ENCODE measurements at regions not wholly inside any gene's neighbourhood (a gene's known extent, or its start where the extent isn't known, plus 50 kb on each side); places are given as distances from the start of the nearest gene placed in this dataset.

- TF ChIP-seq, protein P1, sequence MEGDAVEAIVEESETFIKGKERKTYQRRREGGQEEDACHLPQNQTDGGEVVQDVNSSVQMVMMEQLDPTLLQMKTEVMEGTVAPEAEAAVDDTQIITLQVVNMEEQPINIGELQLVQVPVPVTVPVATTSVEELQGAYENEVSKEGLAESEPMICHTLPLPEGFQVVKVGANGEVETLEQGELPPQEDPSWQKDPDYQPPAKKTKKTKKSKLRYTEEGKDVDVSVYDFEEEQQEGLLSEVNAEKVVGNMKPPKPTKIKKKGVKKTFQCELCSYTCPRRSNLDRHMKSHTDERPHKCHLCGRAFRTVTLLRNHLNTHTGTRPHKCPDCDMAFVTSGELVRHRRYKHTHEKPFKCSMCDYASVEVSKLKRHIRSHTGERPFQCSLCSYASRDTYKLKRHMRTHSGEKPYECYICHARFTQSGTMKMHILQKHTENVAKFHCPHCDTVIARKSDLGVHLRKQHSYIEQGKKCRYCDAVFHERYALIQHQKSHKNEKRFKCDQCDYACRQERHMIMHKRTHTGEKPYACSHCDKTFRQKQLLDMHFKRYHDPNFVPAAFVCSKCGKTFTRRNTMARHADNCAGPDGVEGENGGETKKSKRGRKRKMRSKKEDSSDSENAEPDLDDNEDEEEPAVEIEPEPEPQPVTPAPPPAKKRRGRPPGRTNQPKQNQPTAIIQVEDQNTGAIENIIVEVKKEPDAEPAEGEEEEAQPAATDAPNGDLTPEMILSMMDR (conservative IDR thresholded peaks at IDR 0.05) = no peak
- Histone ChIP-seq H2BK20ac (ENCODE audit: low read depth, low read length, poor library complexity, severe bottlenecking) (no peak overlapping the region), H2AFZ (ENCODE audit: low read length) (no peak overlapping the region), H2BK12ac (ENCODE audit: insufficient read length, low read depth, low read length) (no peak overlapping the region), H3K14ac (ENCODE audit: insufficient read depth, low read length) (no peak overlapping the region), H3K79me2 (ENCODE audit: insufficient read depth, low read length) (no peaks in the 10 kb centered on the region), H3K27me3 (ENCODE audit: insufficient read depth, low read length) (no peaks in the 10 kb centered on the region), H2BK15ac (ENCODE audit: low read depth, low read length) (no peak overlapping the region), H3K27ac (ENCODE audit: insufficient read length, low read depth, low read length) (no peak overlapping the region), H3K79me1 (ENCODE audit: insufficient read depth, low read depth, low read length, poor library complexity, severe bottlenecking) (no peaks in the 10 kb centered on the region), H2AK5ac (ENCODE audit: insufficient read length, low read length) (no peak overlapping the region), H4K91ac (ENCODE audit: insufficient read length, low read depth, low read length) (no peak overlapping the region), H3K4ac (ENCODE audit: low read depth, low read length) (no peak overlapping the region), H2BK120ac (ENCODE audit: low read depth, low read length, poor library complexity, severe bottlenecking) (no peak overlapping the region), H3K18ac (ENCODE audit: insufficient read length, low read depth, low read length) (no peak overlapping the region), H4K8ac (replicated peaks; ENCODE audit: insufficient read length, low read depth, low read length) (no peak overlapping the region), H3T11ph (ENCODE audit: low read length) (no peak overlapping the region), H3K23ac (ENCODE audit: insufficient read length, low read depth, low read length) (no peak overlapping the region), H3K9ac (ENCODE audit: extremely low read depth, insufficient read length, low read length) (no peak overlapping the region), H4K20me1 (ENCODE audit: control insufficient read depth, insufficient read depth, insufficient read length) (no peaks in the 10 kb centered on the region), H4K5ac (ENCODE audit: insufficient read length, low read depth, low read length) (no peak overlapping the region), H3K4me2 (ENCODE audit: insufficient read depth, insufficient read length, low read length) (no peak overlapping the region), H2BK5ac (ENCODE audit: insufficient read length, low read length) (no peak overlapping the region), H3K4me1 (ENCODE audit: insufficient read depth, low read length) (no peaks in the 10 kb centered on the region), H3K23me2 (ENCODE audit: insufficient read length, low read depth, low read length, poor library complexity, severe bottlenecking) (no peaks in the 10 kb centered on the region), H3K9me3 (ENCODE audit: control insufficient read depth, low read depth, low read length) (no peaks in the 10 kb centered on the region), H3K56ac (ENCODE audit: insufficient read length, low read depth, low read length) (no peak overlapping the region)
- no peak overlapping the region for H3K27ac Mint-ChIP-seq
- DNase-seq = no peak
- no peaks in the 10 kb centered on the region for H3K36me3 Mint-ChIP-seq (ENCODE audit: insufficient read depth in 1 of 3, low read depth in 3 of 3)
- H3K9me3 Mint-ChIP-seq = no peaks in the 10 kb centered on the region
- peaks cover 4 to 5% of the 10 kb centered on the region in 2 experiments; a peak in 3 of 4 replicates for H3K4me1 Mint-ChIP-seq
- no peak overlapping the region for H3K4me3 Mint-ChIP-seq
- no CpG with 5 or more reads among the region's 2 CpGs for WGBS (ENCODE audit: extremely low coverage, insufficient read length, low lambda C conversion rate)
- H3K27me3 Mint-ChIP-seq (ENCODE audit: low read depth) = peaks cover 7% of the 10 kb centered on the region
These were observed 94.3 kb upstream of the PFN2 start for GRCh38 chr3:150064971-150065370.
